Fibroblast of mammary gland (primary cell): ENCODE measurements at regions not wholly inside any gene's neighbourhood (a gene's known extent, or its start where the extent isn't known, plus 50 kb on each side); places are given as distances from the start of the nearest gene placed in this dataset.

Source experiments
- DNase-seq: peaks from one replicate; pipeline ENCODE4 v3.0.0-alpha.2; 2010; ENCODE audit warnings: low read depth
- H3K4me3 ChIP-seq: 2 replicates; pipeline ENCODE4 v1.5.1; 2011; ENCODE audit warnings: low read depth, mild to moderate bottlenecking, low read length, moderate library complexity; ENCODE audit not compliant: control insufficient read depth
- CTCF ChIP-seq: conservative IDR thresholded peaks from 2 replicates; pipeline ENCODE4 v1.5.1; 2011; ENCODE audit warnings: low read depth, low read length, inconsistent platforms; ENCODE audit not compliant: control insufficient read depth, insufficient read depth

DNA sequence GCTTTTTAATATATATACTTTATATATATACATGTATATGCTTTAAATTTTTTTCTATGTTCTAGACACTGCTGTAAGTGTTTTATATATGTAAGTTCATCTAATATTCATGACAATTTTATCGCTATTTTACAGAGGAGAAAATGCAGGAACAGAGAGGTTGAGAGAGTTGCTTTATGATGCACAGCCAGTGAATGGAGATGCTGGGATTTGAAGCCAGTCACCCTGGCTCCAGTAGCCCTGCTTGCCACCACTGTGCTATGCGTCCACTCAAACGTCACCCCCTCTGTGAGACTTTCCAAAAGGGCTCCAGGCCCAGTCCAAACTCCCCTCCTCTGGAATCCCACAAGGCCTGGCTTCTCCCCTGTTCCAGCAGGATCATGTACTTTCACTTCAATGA, 91.0 kb upstream of the GRIK3 start:
- TF ChIP-seq CTCF = no peak
- H3K4me3 ChIP-seq = no peak overlapping the region
- DNase-seq = no peak

- TF ChIP-seq CTCF = no peak
- no peak overlapping the region for H3K4me3 ChIP-seq
- DNase-seq = no peak
Measured at GRCh38 chr1:37127254-37127748, 93.0 kb upstream of the GRIK3 start.

GRCh38 chr1:37128091-37128490, 93.8 kb upstream of the GRIK3 start:
- TF ChIP-seq CTCF = no peak
- no peak for DNase-seq

GRCh38 chr1:37130221-37130948, 96.1 kb upstream of the GRIK3 start:
- no peak overlapping the region for H3K4me3 ChIP-seq
- TF ChIP-seq CTCF = no peak
- no peak for DNase-seq

More at GRCh38 chr1:37128091-37128490, 93.8 kb upstream of the GRIK3 start:
- H3K4me3 ChIP-seq = no peak overlapping the region

GRCh38 chr1:37131281-37131680, 97.0 kb upstream of the GRIK3 start:
- TF ChIP-seq CTCF = no peak
- H3K4me3 ChIP-seq = no peak overlapping the region

DNA sequence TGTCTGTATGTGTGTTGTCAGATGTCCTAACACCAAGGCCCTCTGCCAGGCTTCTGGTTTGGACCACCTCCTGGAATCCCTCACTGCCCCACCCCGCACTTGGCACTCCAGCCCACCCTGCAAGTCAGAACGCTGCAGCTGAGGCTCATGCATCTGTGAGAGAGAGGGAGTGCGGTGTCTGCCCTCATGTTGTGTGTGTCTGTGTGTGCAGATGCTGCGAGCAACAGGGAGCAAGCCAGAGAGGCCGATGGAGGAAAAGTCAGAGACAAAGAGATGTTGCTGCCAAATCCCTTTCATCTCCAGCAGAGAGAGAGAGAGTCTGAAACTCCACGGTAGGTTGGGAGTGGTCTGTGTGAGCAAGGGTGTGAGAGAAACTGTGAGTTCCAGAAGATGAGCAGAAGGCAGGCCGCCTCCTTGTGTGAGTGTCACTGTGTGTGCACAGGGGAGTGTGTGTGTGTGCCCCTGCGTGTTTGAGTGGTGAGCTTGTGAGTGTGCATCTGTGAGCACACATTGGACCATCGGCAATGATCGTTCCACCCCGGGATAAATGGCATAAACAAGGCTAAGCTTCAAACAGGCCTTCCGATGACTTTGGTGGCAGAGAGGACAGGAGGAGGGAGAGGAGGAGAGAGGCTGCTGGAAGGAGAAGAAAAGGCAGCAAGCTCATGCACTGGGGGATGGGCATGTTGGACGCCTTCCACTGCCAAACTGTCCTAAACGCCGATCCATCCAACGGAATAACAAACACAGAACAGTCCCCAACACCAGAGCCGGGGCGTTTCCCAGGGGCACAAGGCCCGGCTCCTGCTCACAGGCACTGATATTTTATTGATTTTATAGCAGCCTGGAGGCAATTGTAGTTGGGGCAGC, 99.2 kb upstream of the GRIK3 start:
- H3K4me3 ChIP-seq = no peak overlapping the region
- DNase-seq = no peak
- no peak for TF ChIP-seq CTCF

More at GRCh38 chr1:37131281-37131680, 97.0 kb upstream of the GRIK3 start:
- DNase-seq = no peak
